GM18870 (cell line): ENCODE measurements at regions not wholly inside any gene's neighbourhood (a gene's known extent, or its start where the extent isn't known, plus 50 kb on each side); places are given as distances from the start of the nearest gene placed in this dataset.
"Not testable (repeated sequence)": the region's sequence is repeated elsewhere in the genome, so short reads cannot be mapped to it uniquely, and the experiment has no call there.

ENCODE experiments used
- ATAC-seq: cut with Tn5 transposase; IDR thresholded peaks from one replicate; pipeline ENCODE4 v1.9.1; 2021; ENCODE audit warnings: moderate library complexity; ENCODE audit not compliant: unreplicated experiment

- ATAC-seq: not testable (repeated sequence)
Observed at GRCh38 chr1:143905214-143906179, 66.3 kb downstream of the FAM72C start.

GRCh38 chr1:143904622-143904979 is 67.2 kb downstream of the FAM72C start:
- ATAC-seq: not testable (repeated sequence)

- ATAC-seq: not testable (repeated sequence)
Observed at GRCh38 chr1:143903899-143904621, 67.7 kb downstream of the FAM72C start.

GRCh38 chr1:143896377-143896776 is 75.4 kb downstream of the FAM72C start:
- not testable (repeated sequence) for ATAC-seq

GRCh38 chr1:143884932-143885574 is 86.7 kb downstream of the FAM72C start:
- peak; percentile 47 for ATAC-seq

- peak; percentile 63 for ATAC-seq
Observed at GRCh38 chr1:143884532-143884931, 87.3 kb downstream of the FAM72C start.

- not testable (repeated sequence) for ATAC-seq
Observed at GRCh38 chr1:143879757-143880536, 91.8 kb downstream of the FAM72C start.

GRCh38 chr1:143875947-143876346 is 95.8 kb downstream of the FAM72C start:
- ATAC-seq: not testable (repeated sequence)

- ATAC-seq: not testable (repeated sequence)
Observed at GRCh38 chr1:143874625-143875024, 97.2 kb downstream of the FAM72C start.

- not testable (repeated sequence) for ATAC-seq
Observed at GRCh38 chr1:143873650-143874049, 98.1 kb downstream of the FAM72C start.

GRCh38 chr1:143870388-143870787 is 101.4 kb downstream of the FAM72C start:
- not testable (repeated sequence) for ATAC-seq

GRCh38 chr1:143867590-143868220 is 104.1 kb downstream of the FAM72C start:
- not testable (repeated sequence) for ATAC-seq

- peak; percentile 88 for ATAC-seq
Observed at GRCh38 chr1:143863901-143864520, 107.8 kb downstream of the FAM72C start.

- ATAC-seq: not testable (repeated sequence)
Observed at GRCh38 chr1:143862722-143863121, 109.1 kb downstream of the FAM72C start.

GRCh38 chr1:143861306-143861705 is 110.5 kb downstream of the FAM72C start:
- ATAC-seq: not testable (repeated sequence)

GRCh38 chr1:143855867-143856266 is 115.9 kb downstream of the FAM72C start:
- ATAC-seq: not testable (repeated sequence)

- not testable (repeated sequence) for ATAC-seq
Observed at GRCh38 chr1:143854069-143854468, 117.7 kb downstream of the FAM72C start.

- not testable (repeated sequence) for ATAC-seq
Observed at GRCh38 chr1:143850637-143851036, 121.1 kb downstream of the FAM72C start.

- not testable (repeated sequence) for ATAC-seq
Observed at GRCh38 chr1:143848859-143849258, 122.9 kb downstream of the FAM72C start.
